D721Med (cell line): ENCODE measurements at regions not wholly inside any gene's neighbourhood (a gene's known extent, or its start where the extent isn't known, plus 50 kb on each side); places are given as distances from the start of the nearest gene placed in this dataset.

Source experiments
- DNase-seq: peaks from one replicate; pipeline ENCODE4 v3.0.0; 2011; ENCODE audit warnings: low spot score; ENCODE audit not compliant: insufficient read length
- FAIRE-seq: peaks from 2 replicates; lab custom pipeline; 2011; peaks lifted over from hg19 to GRCh38; lab: Jason Lieb, UNC
- CTCF ChIP-seq: IDR thresholded peaks from 2 replicates; pipeline ENCODE4 v1.5.1; 2012; ENCODE audit warnings: mild to moderate bottlenecking, control low read depth; ENCODE audit not compliant: insufficient read depth; ENCODE audit errors: missing control alignments

- no peak for TF ChIP-seq CTCF
- FAIRE-seq = no peak
These were observed 120.2 kb upstream of the CREB1 start for GRCh38 chr2:207409517-207409916.

DNA sequence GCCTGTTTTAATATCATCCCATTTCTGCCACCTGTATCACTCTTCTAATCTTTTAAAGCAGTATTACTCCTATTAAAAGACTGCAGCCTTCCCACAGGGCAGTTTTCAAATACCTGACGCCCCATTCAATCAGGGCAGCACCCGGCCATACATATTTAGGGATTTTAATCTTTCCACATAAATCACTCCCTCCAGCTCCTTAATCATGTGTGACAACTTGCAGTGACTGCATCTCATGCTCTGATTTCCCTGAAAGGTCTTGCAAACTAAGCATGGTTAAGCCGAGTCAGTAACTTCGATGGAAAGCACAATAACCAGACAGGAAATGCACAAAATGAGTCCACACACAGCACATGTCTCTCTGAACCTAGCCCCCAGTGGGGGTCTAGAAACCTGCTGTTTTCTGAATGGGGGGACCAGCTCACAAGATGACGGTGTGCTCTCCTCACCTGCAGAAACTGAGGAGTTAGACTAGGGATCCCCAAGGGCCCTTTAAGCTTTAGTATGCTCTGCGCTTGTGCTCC is 116.9 kb upstream of the CREB1 start:
- no peak for DNase-seq
- TF ChIP-seq CTCF = no peak
- FAIRE-seq = no peak

More at GRCh38 chr2:207409517-207409916, 120.2 kb upstream of the CREB1 start:
- no peak for DNase-seq

- no peak for DNase-seq
- no peak for TF ChIP-seq CTCF
- FAIRE-seq = no peak
These were observed 116.3 kb upstream of the CREB1 start for GRCh38 chr2:207413376-207413907.

DNA sequence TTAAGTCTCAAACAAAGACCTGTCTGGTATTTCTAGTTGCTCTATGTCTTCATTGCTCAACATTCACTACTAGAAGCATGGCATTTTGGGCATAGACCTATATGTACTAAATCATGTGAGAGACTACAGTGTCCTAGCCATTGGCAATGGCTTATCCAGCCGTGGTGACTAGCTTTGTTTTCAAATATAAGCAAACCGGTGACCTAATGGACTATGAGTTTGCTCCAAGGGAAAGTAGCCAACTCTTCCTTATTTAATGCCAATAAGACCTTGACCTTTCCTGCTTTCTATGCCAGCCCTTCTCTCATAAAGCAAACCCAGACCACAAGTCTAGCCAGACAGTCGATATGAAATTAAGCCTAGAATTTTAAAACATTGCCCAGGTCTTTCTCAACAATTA is 113.7 kb upstream of the CREB1 start:
- FAIRE-seq = no peak
- no peak for DNase-seq
- TF ChIP-seq CTCF = no peak

DNA sequence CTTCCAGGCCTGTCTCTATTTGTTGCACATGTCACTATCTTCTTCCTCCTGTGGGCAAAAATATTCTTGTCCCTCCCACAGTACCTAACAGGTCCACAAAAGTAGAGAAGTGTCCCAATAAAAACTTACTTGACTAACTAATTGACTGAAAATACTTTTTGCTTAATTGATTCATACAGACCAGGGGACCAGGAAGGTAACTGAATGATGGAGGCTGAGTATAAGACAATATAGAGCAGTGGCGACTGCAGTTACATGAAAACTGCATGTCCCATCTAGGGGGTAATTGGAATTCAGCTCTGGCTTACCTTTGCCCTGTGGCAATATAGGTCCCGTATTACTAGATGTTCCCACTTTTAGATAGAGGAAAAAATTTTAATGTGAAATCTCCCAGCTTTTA is 112.9 kb upstream of the CREB1 start:
- no peak for TF ChIP-seq CTCF
- FAIRE-seq (no peak), DNase-seq (no peak)

- DNase-seq = no peak
- no peak for FAIRE-seq
- no peak for TF ChIP-seq CTCF
These were observed 112.5 kb upstream of the CREB1 start for GRCh38 chr2:207417301-207417718.

GRCh38 chr2:207418419-207418818 is 111.3 kb upstream of the CREB1 start:
- FAIRE-seq (no peak), DNase-seq (no peak)
- no peak for TF ChIP-seq CTCF
